ENCODE measurements at regions not wholly inside any gene's neighbourhood (a gene's known extent, or its start where the extent isn't known, plus 50 kb on each side); places are given as distances from the start of the nearest gene placed in this dataset.

DNA sequence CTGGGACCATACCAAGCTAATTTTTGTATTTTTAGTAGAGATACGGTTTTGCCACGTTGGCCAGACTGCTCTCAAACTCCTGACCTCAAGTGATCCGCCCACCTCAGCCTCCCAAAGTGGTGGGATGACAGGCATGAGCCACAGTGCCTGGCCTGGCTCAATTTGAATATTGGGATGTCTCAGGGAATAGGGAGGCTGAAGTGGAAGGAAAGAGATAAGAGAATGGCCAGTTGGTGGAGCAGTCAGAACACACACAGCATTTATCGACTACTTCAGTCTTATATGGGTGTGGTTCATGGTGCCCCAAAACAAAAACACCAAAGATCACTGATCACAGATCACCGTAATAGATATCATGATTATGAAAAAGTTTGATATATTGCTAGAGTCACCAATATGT, 144.4 kb downstream of the GMNC start:
- no peak for TF ChIP-seq POLR2A (IDR thresholded peaks at IDR 0.05)
- TF ChIP-seq, protein P1, sequence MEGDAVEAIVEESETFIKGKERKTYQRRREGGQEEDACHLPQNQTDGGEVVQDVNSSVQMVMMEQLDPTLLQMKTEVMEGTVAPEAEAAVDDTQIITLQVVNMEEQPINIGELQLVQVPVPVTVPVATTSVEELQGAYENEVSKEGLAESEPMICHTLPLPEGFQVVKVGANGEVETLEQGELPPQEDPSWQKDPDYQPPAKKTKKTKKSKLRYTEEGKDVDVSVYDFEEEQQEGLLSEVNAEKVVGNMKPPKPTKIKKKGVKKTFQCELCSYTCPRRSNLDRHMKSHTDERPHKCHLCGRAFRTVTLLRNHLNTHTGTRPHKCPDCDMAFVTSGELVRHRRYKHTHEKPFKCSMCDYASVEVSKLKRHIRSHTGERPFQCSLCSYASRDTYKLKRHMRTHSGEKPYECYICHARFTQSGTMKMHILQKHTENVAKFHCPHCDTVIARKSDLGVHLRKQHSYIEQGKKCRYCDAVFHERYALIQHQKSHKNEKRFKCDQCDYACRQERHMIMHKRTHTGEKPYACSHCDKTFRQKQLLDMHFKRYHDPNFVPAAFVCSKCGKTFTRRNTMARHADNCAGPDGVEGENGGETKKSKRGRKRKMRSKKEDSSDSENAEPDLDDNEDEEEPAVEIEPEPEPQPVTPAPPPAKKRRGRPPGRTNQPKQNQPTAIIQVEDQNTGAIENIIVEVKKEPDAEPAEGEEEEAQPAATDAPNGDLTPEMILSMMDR (IDR thresholded peaks at IDR 0.05): no peak
- no peak for TF ChIP-seq POLR2AphosphoS5 (IDR thresholded peaks at IDR 0.05)
- no peak for TF ChIP-seq EP300 (IDR thresholded peaks at IDR 0.05; ENCODE audit: low read depth)

Measured in transverse colon (tissue), 4 donors.